Activated CD4-positive, alpha-beta T cell treated with anti-CD3 and anti-CD28 coated beads, Interleukin-2, amount 50 U/mL, for 1 hour (primary cell): ENCODE measurements at regions not wholly inside any gene's neighbourhood (a gene's known extent, or its start where the extent isn't known, plus 50 kb on each side); places are given as distances from the start of the nearest gene placed in this dataset.
"Not testable (repeated sequence)": the region's sequence is repeated elsewhere in the genome, so short reads cannot be mapped to it uniquely, and the experiment has no call there.

Experiments used
- DNase-seq: peaks from one replicate; pipeline ENCODE4 v3.0.0-alpha.2; 2020

- DNase-seq, result no peak
Measured at GRCh38 chr2:19644763-19645162, 257.0 kb downstream of the TTC32 start.

- DNase-seq, result no peak
Measured at GRCh38 chr2:19643117-19643518, 258.7 kb downstream of the TTC32 start.

DNA sequence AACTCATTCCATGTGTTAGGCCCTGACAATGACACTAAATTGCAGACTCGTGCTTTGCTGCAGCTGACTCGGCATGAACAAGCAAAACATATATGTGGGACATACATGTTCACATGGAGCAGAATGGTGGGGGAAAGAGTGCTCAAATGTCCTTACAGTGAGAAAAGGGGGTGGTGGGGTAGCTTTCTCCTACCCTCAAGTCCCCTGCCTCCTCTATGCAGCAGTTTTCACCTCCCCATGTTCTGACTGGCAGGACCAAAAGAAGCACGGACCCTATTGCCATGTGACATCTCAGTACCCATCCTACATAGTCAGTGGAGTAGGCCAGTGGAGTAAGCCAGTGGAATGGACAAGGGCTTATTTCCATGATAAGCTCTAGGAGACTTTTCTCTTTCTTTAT lies 259.3 kb downstream of the TTC32 start:
- no peak for DNase-seq

- DNase-seq, result no peak
Measured at GRCh38 chr2:19635951-19636510, 265.8 kb downstream of the TTC32 start.

GRCh38 chr2:19632403-19632991 lies 269.3 kb downstream of the TTC32 start:
- no peak for DNase-seq

DNA sequence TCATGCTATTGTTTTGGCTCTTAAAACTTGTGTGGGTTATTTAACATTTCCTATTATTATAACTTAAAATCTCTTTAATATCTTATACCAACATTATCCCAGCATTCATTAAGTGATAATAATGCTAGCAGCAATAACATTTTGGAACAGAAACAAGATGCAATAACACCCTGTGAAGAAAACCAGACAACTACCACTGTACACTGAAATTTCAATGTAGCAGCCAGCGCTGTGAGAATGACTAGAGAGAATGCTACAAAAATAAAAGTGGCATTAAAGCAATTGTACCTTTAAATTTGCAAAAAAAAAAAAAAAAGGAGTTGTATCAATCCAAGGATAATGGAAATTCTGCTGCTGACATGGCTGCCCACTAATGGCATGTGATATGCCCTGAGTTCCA lies 269.9 kb downstream of the TTC32 start:
- no peak for DNase-seq

DNA sequence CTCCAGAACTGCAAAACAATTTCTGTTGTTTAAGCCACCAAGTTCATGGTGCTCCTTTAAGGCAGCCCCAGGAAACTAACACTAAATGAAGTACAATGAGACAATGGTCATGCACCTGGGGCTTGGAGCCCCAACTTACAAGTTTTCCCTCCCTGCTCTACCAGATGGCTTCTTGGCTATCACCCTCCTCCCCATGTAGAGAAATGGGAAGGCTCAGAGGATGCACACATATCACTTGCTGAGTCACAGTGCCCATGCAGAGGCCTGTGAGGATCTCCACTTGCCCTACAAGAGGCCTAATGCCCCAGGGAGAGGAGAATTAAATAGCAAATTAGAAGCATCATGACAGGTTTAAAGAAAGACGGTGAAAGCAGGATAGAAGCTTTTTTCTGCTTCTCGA lies 270.9 kb downstream of the TTC32 start:
- DNase-seq, result no peak

DNA sequence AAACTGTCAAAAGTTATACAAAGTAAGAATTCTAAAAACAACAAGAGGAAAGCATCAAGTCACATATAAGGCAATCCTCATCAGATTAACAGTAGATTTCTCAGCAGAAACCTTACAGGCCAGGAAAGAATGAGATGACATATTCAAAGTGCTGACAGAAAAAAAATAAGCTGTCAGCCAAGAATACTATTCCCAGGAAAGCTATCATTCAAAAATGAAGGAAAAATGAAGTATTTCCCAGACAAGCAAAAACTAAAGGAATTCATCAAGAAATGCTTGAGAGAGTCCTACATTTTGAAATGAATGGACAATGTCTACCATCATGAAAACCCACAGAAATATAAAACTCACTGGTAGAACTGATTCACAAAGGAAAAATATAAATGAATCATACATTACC lies 268.9 kb upstream of the OSR1 start:
- no peak for DNase-seq

GRCh38 chr2:19623488-19623887 lies 265.1 kb upstream of the OSR1 start:
- DNase-seq, result no peak

GRCh38 chr2:19617257-19617848 lies 258.9 kb upstream of the OSR1 start:
- DNase-seq, result no peak

DNA sequence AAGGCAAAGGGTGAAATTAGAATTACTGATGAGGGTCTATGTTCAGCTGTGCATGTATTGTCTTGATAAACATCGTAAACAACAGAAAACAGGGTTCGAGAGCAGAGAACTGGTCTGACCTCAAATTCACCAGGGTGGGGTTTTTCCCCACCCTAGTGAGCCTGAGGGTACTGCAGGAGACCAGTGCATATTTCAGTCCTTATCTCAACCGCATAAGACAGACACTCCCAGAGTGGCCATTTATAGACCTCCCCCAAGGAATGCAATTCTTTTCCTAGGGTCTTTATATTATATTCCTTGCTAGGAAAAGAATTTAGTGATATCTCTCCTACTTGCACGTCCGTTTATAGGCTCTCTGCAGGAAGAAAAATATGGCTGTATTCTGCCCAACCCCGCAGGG lies 257.0 kb upstream of the OSR1 start:
- DNase-seq, result not testable (repeated sequence)

- DNase-seq, result no peak
Measured at GRCh38 chr2:19614066-19614465, 255.6 kb upstream of the OSR1 start.

- DNase-seq, result no peak
Measured at GRCh38 chr2:19611491-19612332, 253.3 kb upstream of the OSR1 start.

DNA sequence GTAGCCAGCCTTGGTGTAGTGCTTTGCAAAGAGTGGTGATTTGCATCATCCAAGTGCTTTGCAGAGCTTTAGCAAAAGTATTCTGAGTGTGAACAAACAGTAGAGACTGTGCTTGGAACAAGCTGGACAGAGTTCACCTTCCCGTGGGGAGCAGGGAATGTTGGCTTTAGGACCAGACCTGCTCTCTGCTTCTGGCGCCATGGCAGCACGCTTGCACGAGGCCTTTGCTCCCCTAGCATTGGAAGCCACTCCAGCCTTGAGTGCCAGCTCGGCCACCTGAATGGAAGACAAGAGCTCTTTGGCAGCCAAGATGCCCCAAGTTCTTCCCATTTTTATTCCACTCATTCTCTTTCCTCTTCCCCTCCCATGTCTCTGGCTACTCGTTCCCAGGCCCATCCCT lies 250.8 kb upstream of the OSR1 start:
- no peak for DNase-seq

- DNase-seq, result no peak
Measured at GRCh38 chr2:19607931-19608771, 249.7 kb upstream of the OSR1 start.

GRCh38 chr2:19607400-19607799 lies 249.0 kb upstream of the OSR1 start:
- no peak for DNase-seq

GRCh38 chr2:19600982-19601381 lies 242.6 kb upstream of the OSR1 start:
- no peak for DNase-seq

DNA sequence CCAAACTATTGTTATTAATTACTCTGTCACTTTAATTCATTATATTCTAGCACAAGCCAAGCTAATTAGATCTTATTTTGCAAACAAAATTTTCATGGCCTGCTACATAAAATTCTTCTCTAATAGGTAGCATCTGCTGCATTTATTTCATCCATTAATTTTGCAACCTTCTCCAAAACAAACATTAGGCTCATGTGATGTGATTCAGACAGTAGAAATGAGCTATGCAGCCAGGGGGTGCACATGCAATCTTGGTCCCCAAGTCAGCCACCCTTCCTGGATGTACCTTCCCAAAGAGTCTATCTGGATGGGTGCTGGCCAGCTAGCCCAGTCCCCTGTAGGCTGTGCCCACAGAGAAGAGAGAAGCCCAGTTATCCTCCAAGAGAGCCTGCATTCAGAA lies 242.1 kb upstream of the OSR1 start:
- DNase-seq, result no peak

GRCh38 chr2:19598971-19599370 lies 240.5 kb upstream of the OSR1 start:
- no peak for DNase-seq

GRCh38 chr2:19592197-19592596 lies 233.8 kb upstream of the OSR1 start:
- no peak for DNase-seq

DNA sequence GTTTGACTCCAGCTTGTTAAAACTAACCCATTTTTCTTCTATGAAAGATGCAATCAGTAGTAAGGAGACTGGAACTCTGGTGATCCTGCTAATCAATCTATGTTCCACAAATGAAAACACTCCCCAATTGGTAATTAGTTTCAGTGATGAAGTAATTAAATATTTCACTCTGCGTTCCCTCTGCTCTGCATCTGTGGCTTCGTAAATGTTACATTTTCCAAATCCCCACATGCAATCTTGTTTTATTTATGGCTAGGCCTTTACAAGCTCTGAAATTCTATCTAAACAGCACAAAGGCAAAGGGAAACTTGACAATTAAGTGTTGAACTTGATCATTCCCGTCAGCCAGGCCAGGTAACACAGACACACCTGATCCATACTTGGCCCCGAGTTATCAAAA lies 231.4 kb upstream of the OSR1 start:
- no peak for DNase-seq

GRCh38 chr2:19580830-19581229 lies 222.4 kb upstream of the OSR1 start:
- no peak for DNase-seq

- DNase-seq, result no peak
Measured at GRCh38 chr2:19580264-19580663, 221.8 kb upstream of the OSR1 start.
